Calu3 (cell line): ENCODE measurements at regions not wholly inside any gene's neighbourhood (a gene's known extent, or its start where the extent isn't known, plus 50 kb on each side); places are given as distances from the start of the nearest gene placed in this dataset.

Source experiments
- BruUV-seq: library from RNA; stranded (reverse); fragments of 400-500 nt; replicated peaks from 2 replicates; lab custom pipeline; 2021; lab: Mats Ljungman, UMichigan
- CTCF ChIA-PET: fragments of 300-600 bp; sonication (Branson Sonifier 250); formaldehyde crosslinking; loops from one replicate; lab custom pipeline; 2022; ENCODE audit warnings: antibody characterized with exemption; lab: Charles Lee
- DNase-seq: peaks from one replicate; pipeline ENCODE4 v3.0.0; 2022
- H3K27ac Mint-ChIP-seq: one replicate; pipeline ENCODE4 v1.8.0; 2022; ENCODE audit warnings: mixed read lengths; ENCODE audit not compliant: unreplicated experiment
- H3K27me3 Mint-ChIP-seq: one replicate; pipeline ENCODE4 v1.8.0; 2022; ENCODE audit warnings: mixed read lengths; ENCODE audit not compliant: unreplicated experiment
- H3K36me3 Mint-ChIP-seq: one replicate; pipeline ENCODE4 v1.8.0; 2022; ENCODE audit warnings: mild to moderate bottlenecking, moderate library complexity, mixed read lengths; ENCODE audit not compliant: insufficient read depth, unreplicated experiment
- H3K4me1 Mint-ChIP-seq: one replicate; pipeline ENCODE4 v1.8.0; 2022; ENCODE audit warnings: mild to moderate bottlenecking, low read depth, mixed read lengths; ENCODE audit not compliant: unreplicated experiment
- H3K4me3 Mint-ChIP-seq: one replicate; pipeline ENCODE4 v1.8.0; 2022; ENCODE audit warnings: mild to moderate bottlenecking, low read depth, moderate library complexity, mixed read lengths; ENCODE audit not compliant: unreplicated experiment
- H3K9me3 Mint-ChIP-seq: one replicate; pipeline ENCODE4 v1.8.0; 2022; ENCODE audit warnings: low read depth, mixed read lengths; ENCODE audit not compliant: unreplicated experiment
- intact Hi-C: fragments of 100-400 bp; cut with micrococcal nuclease; formaldehyde crosslinking; loops from one replicate; pipeline ENCODE4 v1.10.0; 2022; ENCODE audit not compliant: unreplicated experiment
- TF ChIP-seq, protein P1 (sequence below): fragments of 200-600 bp; IDR thresholded peaks from one replicate; pipeline ENCODE4 v1.8.0; 2022; ENCODE audit warnings: antibody characterized with exemption; ENCODE audit not compliant: unreplicated experiment

DNA sequence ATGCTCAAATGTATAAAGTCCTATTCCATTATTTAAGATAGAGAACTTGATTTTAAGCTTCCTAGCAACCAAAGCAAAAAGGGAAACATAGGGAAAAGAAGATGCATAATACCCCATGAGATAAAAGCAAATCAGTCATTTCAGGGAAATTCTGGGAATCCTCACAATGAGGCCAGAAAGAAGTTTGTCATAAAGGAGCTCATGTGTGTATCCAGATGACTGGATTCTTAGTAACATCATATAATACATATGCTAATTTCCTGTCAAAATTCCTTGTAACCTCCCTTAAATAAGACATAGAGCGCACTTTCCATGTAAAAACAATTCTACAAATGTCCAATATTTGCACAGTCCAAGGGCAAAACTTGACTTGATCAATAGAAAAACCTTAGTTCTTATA is 411.0 kb upstream of the WWC1 start:
- Mint-ChIP-seq H3K4me3 (no peak overlapping the region), H3K27ac (no peak overlapping the region), H3K9me3 (no peaks in the 10 kb centered on the region), H3K4me1 (no peaks in the 10 kb centered on the region), H3K27me3 (peaks cover 54% of the 10 kb centered on the region), H3K36me3 (no peaks in the 10 kb centered on the region)
- DNase-seq: no peak
- intact Hi-C loops: no loop called here
- TF ChIP-seq, protein P1, sequence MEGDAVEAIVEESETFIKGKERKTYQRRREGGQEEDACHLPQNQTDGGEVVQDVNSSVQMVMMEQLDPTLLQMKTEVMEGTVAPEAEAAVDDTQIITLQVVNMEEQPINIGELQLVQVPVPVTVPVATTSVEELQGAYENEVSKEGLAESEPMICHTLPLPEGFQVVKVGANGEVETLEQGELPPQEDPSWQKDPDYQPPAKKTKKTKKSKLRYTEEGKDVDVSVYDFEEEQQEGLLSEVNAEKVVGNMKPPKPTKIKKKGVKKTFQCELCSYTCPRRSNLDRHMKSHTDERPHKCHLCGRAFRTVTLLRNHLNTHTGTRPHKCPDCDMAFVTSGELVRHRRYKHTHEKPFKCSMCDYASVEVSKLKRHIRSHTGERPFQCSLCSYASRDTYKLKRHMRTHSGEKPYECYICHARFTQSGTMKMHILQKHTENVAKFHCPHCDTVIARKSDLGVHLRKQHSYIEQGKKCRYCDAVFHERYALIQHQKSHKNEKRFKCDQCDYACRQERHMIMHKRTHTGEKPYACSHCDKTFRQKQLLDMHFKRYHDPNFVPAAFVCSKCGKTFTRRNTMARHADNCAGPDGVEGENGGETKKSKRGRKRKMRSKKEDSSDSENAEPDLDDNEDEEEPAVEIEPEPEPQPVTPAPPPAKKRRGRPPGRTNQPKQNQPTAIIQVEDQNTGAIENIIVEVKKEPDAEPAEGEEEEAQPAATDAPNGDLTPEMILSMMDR: no peak
- CTCF ChIA-PET: no interaction called here
- no TSS peak for BruUV-seq

DNA sequence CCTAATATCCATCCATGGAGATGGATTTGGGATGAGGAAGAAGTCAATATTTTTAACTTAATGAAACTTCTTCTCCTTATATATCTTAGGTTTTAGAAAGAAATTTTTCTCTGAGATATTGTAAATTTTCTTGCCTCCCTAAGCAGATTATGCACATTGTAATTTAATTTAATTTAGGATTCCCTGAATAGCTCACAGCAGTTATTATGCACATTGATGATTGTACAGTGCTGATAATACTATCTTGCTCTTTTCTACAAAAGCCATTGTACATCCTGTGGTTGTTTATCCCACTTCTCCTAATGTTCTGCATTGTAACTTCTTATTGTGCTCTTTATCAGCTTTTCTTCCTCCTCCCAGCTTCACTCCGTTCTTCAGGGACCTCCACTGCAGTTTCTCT is 410.4 kb upstream of the WWC1 start:
- no peak overlapping the region for H3K4me3 Mint-ChIP-seq
- H3K36me3 Mint-ChIP-seq: no peaks in the 10 kb centered on the region
- no peak for DNase-seq
- H3K4me1 Mint-ChIP-seq: no peaks in the 10 kb centered on the region
- TF ChIP-seq, protein P1: no peak
- no peak overlapping the region for H3K27ac Mint-ChIP-seq
- intact Hi-C loops: no loop called here
- BruUV-seq: no TSS peak
- no peaks in the 10 kb centered on the region for H3K9me3 Mint-ChIP-seq
- CTCF ChIA-PET: interaction anchor here (0.6 kb wide), 1 partner anchor 17 kb away, joined by 4 read pairs; no protein-coding TSS in a partner anchor
- H3K27me3 Mint-ChIP-seq: peaks cover 49% of the 10 kb centered on the region

GRCh38 chr5:167886196-167886595 is 405.2 kb upstream of the WWC1 start:
- CTCF ChIA-PET: no interaction called here
- H3K9me3 Mint-ChIP-seq: no peaks in the 10 kb centered on the region
- intact Hi-C loops: no loop called here
- H3K4me3 Mint-ChIP-seq: no peak overlapping the region
- BruUV-seq: no TSS peak
- no peak for DNase-seq
- H3K36me3 Mint-ChIP-seq: no peaks in the 10 kb centered on the region
- H3K27me3 Mint-ChIP-seq: peaks cover 81% of the 10 kb centered on the region
- H3K27ac Mint-ChIP-seq: no peak overlapping the region
- TF ChIP-seq, protein P1: no peak
- no peaks in the 10 kb centered on the region for H3K4me1 Mint-ChIP-seq

GRCh38 chr5:167888393-167888792 is 403.1 kb upstream of the WWC1 start:
- Mint-ChIP-seq H3K9me3 (no peaks in the 10 kb centered on the region), H3K4me3 (no peak overlapping the region), H3K4me1 (no peaks in the 10 kb centered on the region), H3K27ac (no peak overlapping the region), H3K27me3 (peaks cover 65% of the 10 kb centered on the region), H3K36me3 (no peaks in the 10 kb centered on the region)
- intact Hi-C loops: no loop called here
- no TSS peak for BruUV-seq
- CTCF ChIA-PET: interaction anchor here (0.9 kb wide), 1 partner anchor 10 kb away, joined by 3 read pairs; no protein-coding TSS in a partner anchor
- TF ChIP-seq, protein P1: no peak
- DNase-seq: no peak
